CD14-positive monocyte (primary cell): ENCODE measurements at regions not wholly inside any gene's neighbourhood (a gene's known extent, or its start where the extent isn't known, plus 50 kb on each side); places are given as distances from the start of the nearest gene placed in this dataset.

Experiments used
- DNase-seq, 3 donors: peaks; one replicate each; pipeline ENCODE4 v3.0.0-alpha.2; 2011 to 2022
- H2AFZ ChIP-seq: 2 replicates; pipeline ENCODE4 v1.6.0; 2012; ENCODE audit warnings: mild to moderate bottlenecking, low read depth, low read length, inconsistent platforms; ENCODE audit not compliant: insufficient read depth, poor library complexity, severe bottlenecking
- H3K27ac ChIP-seq, 2 donors: 1 replicate in 1 of 2; 2 replicates in 1 of 2; pipeline ENCODE4 v1.5.1; 2012 to 2013; ENCODE audit warnings: low read length in 2 of 2, control low read depth in 1 of 2, inconsistent platforms in 1 of 2, low read depth in 1 of 2, mild to moderate bottlenecking in 1 of 2
- H3K27me3 ChIP-seq, 2 donors: one replicate each; pipeline versions ENCODE4 v1.6.0 to v1.6.1; 2011 to 2013; ENCODE audit warnings: low read length in 2 of 2; ENCODE audit not compliant: control insufficient read depth in 2 of 2, insufficient read depth in 2 of 2
- H3K36me3 ChIP-seq, 2 donors: replicated peaks in 1 of 2; 1 replicate in 1 of 2; 2 replicates in 1 of 2; pipeline versions ENCODE4 v1.5.1 to v1.6.1; 2012 to 2013; ENCODE audit warnings: low read length in 2 of 2, control low read depth in 1 of 2, inconsistent platforms in 1 of 2, mild to moderate bottlenecking in 1 of 2; ENCODE audit not compliant: insufficient read depth in 2 of 2, control insufficient read depth in 1 of 2
- H3K4me1 ChIP-seq, 2 donors: 1 replicate in 1 of 2; 2 replicates in 1 of 2; pipeline versions ENCODE4 v1.5.1 to v1.6.1; 2012 to 2013; ENCODE audit warnings: low read length in 2 of 2, control low read depth in 1 of 2, inconsistent platforms in 1 of 2, mild to moderate bottlenecking in 1 of 2, moderate library complexity in 1 of 2; ENCODE audit not compliant: insufficient read depth in 2 of 2, control insufficient read depth in 1 of 2
- H3K4me2 ChIP-seq: replicated peaks from 2 replicates; pipeline ENCODE3; 2012; ENCODE audit warnings: low read length, moderate library complexity, mild to moderate bottlenecking; ENCODE audit not compliant: poor library complexity, severe bottlenecking; ENCODE audit errors: extremely low read depth
- H3K4me3 ChIP-seq, 3 experiments: fragments of 200-600 bp in 1 of 3; sonication (generic) in 1 of 3; replicated peaks in 1 of 3; 1 replicate in 2 of 3; 2 replicates in 1 of 3; pipeline ENCODE4 v1.5.1; 2011 to 2013; ENCODE audit warnings: low read length in 3 of 3, mild to moderate bottlenecking in 3 of 3, control low read depth in 2 of 3, low read depth in 2 of 3, inconsistent platforms in 1 of 3, moderate library complexity in 1 of 3
- H3K79me2 ChIP-seq: 2 replicates; pipeline ENCODE4 v1.6.0; 2012; ENCODE audit warnings: mild to moderate bottlenecking, control low read depth, inconsistent platforms, low read length, moderate library complexity; ENCODE audit not compliant: insufficient read depth
- H3K9ac ChIP-seq: 2 replicates; pipeline ENCODE4 v1.6.0; 2017; ENCODE audit warnings: low read length, mild to moderate bottlenecking; ENCODE audit not compliant: insufficient read depth, poor library complexity, severe bottlenecking
- H3K9me3 ChIP-seq, 2 donors: replicated peaks in 1 of 2; 1 replicate in 1 of 2; 2 replicates in 1 of 2; pipeline versions ENCODE4 v1.5.1 to v1.6.1; 2012 to 2013; ENCODE audit warnings: low read length in 2 of 2, control low read depth in 1 of 2; ENCODE audit not compliant: control insufficient read depth in 1 of 2, insufficient read depth in 1 of 2
- H4K20me1 ChIP-seq: 2 replicates; pipeline ENCODE4 v1.6.0; 2012; ENCODE audit warnings: mild to moderate bottlenecking, low read length, control low read depth, moderate library complexity; ENCODE audit not compliant: insufficient read depth
- H3K27ac Mint-ChIP-seq, 7 donors: one replicate each; pipeline ENCODE4 v1.8.0; 2020; ENCODE audit warnings: mild to moderate bottlenecking in 7 of 7, mixed read lengths in 7 of 7, moderate library complexity in 6 of 7, inconsistent platforms in 2 of 7
- H3K27me3 Mint-ChIP-seq, 3 donors: one replicate each; pipeline ENCODE4 v1.8.0; 2021 to 2022; ENCODE audit warnings: low read depth in 3 of 3, mild to moderate bottlenecking in 3 of 3, mixed read lengths in 3 of 3, moderate library complexity in 3 of 3, inconsistent platforms in 1 of 3
- H3K36me3 Mint-ChIP-seq, 2 donors: one replicate each; pipeline ENCODE4 v1.8.0; 2020; ENCODE audit warnings: mixed read lengths in 2 of 2, inconsistent platforms in 1 of 2, mild to moderate bottlenecking in 1 of 2
- H3K4me1 Mint-ChIP-seq: one replicate; pipeline ENCODE4 v1.8.0; 2020; ENCODE audit warnings: mild to moderate bottlenecking, mixed read lengths
- H3K4me3 Mint-ChIP-seq, 2 donors: one replicate each; pipeline ENCODE4 v1.8.0; 2020; ENCODE audit warnings: mild to moderate bottlenecking in 2 of 2, mixed read lengths in 2 of 2, moderate library complexity in 1 of 2
- H3K9me3 Mint-ChIP-seq, 7 donors: one replicate each; pipeline ENCODE4 v1.8.0; 2020 to 2022; ENCODE audit warnings: mixed read lengths in 7 of 7, mild to moderate bottlenecking in 6 of 7, moderate library complexity in 6 of 7, inconsistent platforms in 2 of 7
- CTCF ChIP-seq: fragments of 200-600 bp; IDR thresholded peaks from one replicate; pipeline ENCODE4 v1.8.0; 2022; ENCODE audit warnings: antibody characterized with exemption, mild to moderate bottlenecking
- WGBS: methylation state at CpG from one replicate; pipeline ENCODE4 v1.1.5; 2013; ENCODE audit warnings: missing lambda C conversion rate; ENCODE audit not compliant: insufficient coverage; 5-methylcytosine and 5-hydroxymethylcytosine counted together
- intact Hi-C, 2 donors: fragments of 100-400 bp; cut with micrococcal nuclease; formaldehyde crosslinking; loops; one replicate each; pipeline versions ENCODE4 v1.15.0 to v1.15.1; 2023

- Histone ChIP-seq H3K36me3 (no peaks in the 10 kb centered on the region), H3K4me1 (no peaks in the 10 kb centered on the region), H3K9ac (no peak overlapping the region), H3K27ac (no peak overlapping the region), H3K27me3 (no peaks in the 10 kb centered on the region), H4K20me1 (no peaks in the 10 kb centered on the region), H3K4me2 (no peak overlapping the region), H3K9me3 (peaks cover 0 to 2% of the 10 kb centered on the region in 2 donors), H3K4me3 (no peak overlapping the region), H2AFZ (no peak overlapping the region), H3K79me2 (no peaks in the 10 kb centered on the region)
- intact Hi-C loops: no loop called here
- H3K27me3 Mint-ChIP-seq: no peaks in the 10 kb centered on the region
- WGBS: 94% methylated on average over 1 of the region's 1 CpG
- no peak overlapping the region for H3K4me3 Mint-ChIP-seq
- peaks cover 0 to 4% (median 0%) of the 10 kb centered on the region in 7 donors for H3K9me3 Mint-ChIP-seq
- no peak overlapping the region for H3K27ac Mint-ChIP-seq
- H3K36me3 Mint-ChIP-seq: no peaks in the 10 kb centered on the region
- no peak for DNase-seq
- TF ChIP-seq CTCF: no peak
- H3K4me1 Mint-ChIP-seq: no peaks in the 10 kb centered on the region
These were observed 1090.5 kb upstream of the SEMA6A start for GRCh38 chr5:117665121-117665520.

GRCh38 chr5:117662361-117662760 lies 1087.7 kb upstream of the SEMA6A start:
- 71% methylated on average over 1 of the region's 2 CpGs for WGBS
- no peak for TF ChIP-seq CTCF
- Mint-ChIP-seq H3K36me3 (no peaks in the 10 kb centered on the region), H3K4me1 (no peaks in the 10 kb centered on the region), H3K4me3 (no peak overlapping the region), H3K27me3 (no peaks in the 10 kb centered on the region), H3K27ac (no peak overlapping the region), H3K9me3 (peaks cover 0 to 4% (median 2%) of the 10 kb centered on the region in 7 donors)
- Histone ChIP-seq H3K9ac (no peak overlapping the region), H3K4me2 (no peak overlapping the region), H3K9me3 (peaks cover 0 to 5% of the 10 kb centered on the region in 2 donors), H3K4me3 (no peak overlapping the region), H3K27ac (no peak overlapping the region), H3K36me3 (no peaks in the 10 kb centered on the region), H4K20me1 (no peaks in the 10 kb centered on the region), H3K27me3 (no peaks in the 10 kb centered on the region), H2AFZ (no peak overlapping the region), H3K4me1 (no peaks in the 10 kb centered on the region), H3K79me2 (no peaks in the 10 kb centered on the region)
- DNase-seq: no peak
- intact Hi-C loops: no loop called here
